ENCODE measurements at regions not wholly inside any gene's neighbourhood (a gene's known extent, or its start where the extent isn't known, plus 50 kb on each side); places are given as distances from the start of the nearest gene placed in this dataset.

GRCh38 chr5:44187973-44188372 lies 201.2 kb downstream of the FGF10 start:
- TF ChIP-seq CTCF (IDR thresholded peaks at IDR 0.05): no peak
- no peak for TF ChIP-seq EZH2 (IDR thresholded peaks at IDR 0.05)

Measured in neural progenitor cell (in vitro differentiated cells).